HL-60 (cell line): ENCODE measurements at regions not wholly inside any gene's neighbourhood (a gene's known extent, or its start where the extent isn't known, plus 50 kb on each side); places are given as distances from the start of the nearest gene placed in this dataset.

Experiments used
- CTCF ChIP-seq: IDR thresholded peaks from one replicate; pipeline ENCODE4 v1.5.1; 2011; ENCODE audit warnings: low read length, control low read depth, inconsistent platforms; ENCODE audit not compliant: insufficient read depth
- POLR2AphosphoS5 ChIP-seq: IDR thresholded peaks from 2 replicates; pipeline ENCODE4 v1.6.1; 2012; ENCODE audit warnings: low read depth
- REST ChIP-seq: IDR thresholded peaks from 2 replicates; pipeline ENCODE4 v1.6.1; 2012; ENCODE audit warnings: low read depth; ENCODE audit not compliant: insufficient replicate concordance

- no peak for TF ChIP-seq CTCF
- TF ChIP-seq REST = no peak
- TF ChIP-seq POLR2AphosphoS5 = no peak
These were observed 150.7 kb downstream of the EDN3 start for GRCh38 chr20:59451066-59451630.
